Left colon (tissue), 2 donors: ENCODE measurements at regions not wholly inside any gene's neighbourhood (a gene's known extent, or its start where the extent isn't known, plus 50 kb on each side); places are given as distances from the start of the nearest gene placed in this dataset.

ENCODE experiments used
- ATAC-seq: fragments of 200-7000 bp; cut with Tn5 transposase; one replicate; pipeline ENCODE4 v1.9.1; 2020; ENCODE audit warnings: mild to moderate bottlenecking, moderate library complexity
- DNase-seq, 2 donors: peaks; one replicate each; pipeline ENCODE4 v3.0.0-alpha.2; 2020
- intact Hi-C, 2 donors: fragments of 100-400 bp; cut with DNase I in 1 of 2; cut with micrococcal nuclease in 1 of 2; formaldehyde crosslinking; loops; one replicate each; pipeline versions ENCODE4 v1.11.2 to v1.14.0; 2022; cut with DNase I, micrococcal nuclease
- donor health status: DM: no; HTN: no; CAD: no.
- donor health status: DM: yes; HTN: yes; CAD: no.

- DNase-seq (no peak), ATAC-seq (no peak)
- intact Hi-C loops = no loop called here
Measured at GRCh38 chr3:107308716-107309115, 68.5 kb upstream of the CCDC54 start.

- ATAC-seq (no peak), DNase-seq (no peak)
- intact Hi-C loops = no loop called here
Measured at GRCh38 chr3:107309312-107309711, 67.9 kb upstream of the CCDC54 start.

GRCh38 chr3:107313711-107314110, 63.5 kb upstream of the CCDC54 start:
- intact Hi-C loops = no loop called here
- DNase-seq = no peak
- ATAC-seq = no peak

GRCh38 chr3:107315141-107315540, 62.1 kb upstream of the CCDC54 start:
- intact Hi-C loops = no loop called here
- ATAC-seq (no peak), DNase-seq (no peak)

- ATAC-seq (no peak), DNase-seq (no peak)
- intact Hi-C loops = no loop called here
Measured at GRCh38 chr3:107323723-107324122, 53.5 kb upstream of the CCDC54 start.

- intact Hi-C loops = no loop called here
- no peak for ATAC-seq
- no peak for DNase-seq
Measured at GRCh38 chr3:107325446-107325845, 51.8 kb upstream of the CCDC54 start.
